H9 (cell line): ENCODE measurements at regions not wholly inside any gene's neighbourhood (a gene's known extent, or its start where the extent isn't known, plus 50 kb on each side); places are given as distances from the start of the nearest gene placed in this dataset.

Source experiments
- DNase-seq: peaks from one replicate; pipeline ENCODE4 v3.0.0-alpha.2; 2017
- H2AFZ ChIP-seq: one replicate; pipeline ENCODE4 v1.6.1; 2013; ENCODE audit warnings: mild to moderate bottlenecking, low read length, control low read depth, moderate library complexity
- H2AK5ac ChIP-seq: 2 replicates; pipeline ENCODE4 v1.6.1; 2013; ENCODE audit warnings: low read length, control low read depth, mixed read lengths; ENCODE audit not compliant: insufficient read length
- H2BK120ac ChIP-seq: one replicate; pipeline ENCODE4 v1.6.1; 2013; ENCODE audit warnings: low read depth, mild to moderate bottlenecking, low read length, control low read depth, inconsistent platforms; ENCODE audit not compliant: poor library complexity, severe bottlenecking
- H2BK12ac ChIP-seq: 2 replicates; pipeline ENCODE4 v1.6.1; 2013; ENCODE audit warnings: low read length, control low read depth, mixed read lengths, low read depth; ENCODE audit not compliant: insufficient read length
- H2BK15ac ChIP-seq: 2 replicates; pipeline ENCODE4 v1.6.1; 2013; ENCODE audit warnings: low read depth, low read length, control low read depth
- H2BK20ac ChIP-seq: one replicate; pipeline ENCODE4 v1.6.1; 2013; ENCODE audit warnings: low read depth, mild to moderate bottlenecking, low read length, control low read depth, inconsistent platforms; ENCODE audit not compliant: poor library complexity, severe bottlenecking
- H2BK5ac ChIP-seq: 2 replicates; pipeline ENCODE4 v1.6.1; 2013; ENCODE audit warnings: low read length, control low read depth, mixed read lengths; ENCODE audit not compliant: insufficient read length
- H3K14ac ChIP-seq: 2 replicates; pipeline ENCODE4 v1.6.1; 2013; ENCODE audit warnings: low read length, control low read depth; ENCODE audit not compliant: insufficient read depth
- H3K18ac ChIP-seq: 2 replicates; pipeline ENCODE4 v1.6.1; 2013; ENCODE audit warnings: low read depth, mild to moderate bottlenecking, mixed read lengths, low read length, control low read depth; ENCODE audit not compliant: insufficient read length
- H3K23ac ChIP-seq: 2 replicates; pipeline ENCODE4 v1.6.1; 2013; ENCODE audit warnings: low read length, control low read depth, mixed read lengths, low read depth; ENCODE audit not compliant: insufficient read length
- H3K23me2 ChIP-seq: 2 replicates; pipeline ENCODE4 v1.6.1; 2013; ENCODE audit warnings: low read depth, mild to moderate bottlenecking, mixed read lengths, low read length, control low read depth; ENCODE audit not compliant: insufficient read length, poor library complexity, severe bottlenecking
- H3K27ac ChIP-seq: 2 replicates; pipeline ENCODE4 v1.5.1; 2013; ENCODE audit warnings: low read length, control low read depth, mixed read lengths, low read depth; ENCODE audit not compliant: insufficient read length
- H3K27me3 ChIP-seq: 2 replicates; pipeline ENCODE4 v1.6.1; 2013; ENCODE audit warnings: low read length, control low read depth, inconsistent platforms; ENCODE audit not compliant: insufficient read depth
- H3K4ac ChIP-seq: 2 replicates; pipeline ENCODE4 v1.6.1; 2013; ENCODE audit warnings: low read depth, mild to moderate bottlenecking, control low read depth, inconsistent platforms, low read length, moderate library complexity
- H3K4me1 ChIP-seq: 2 replicates; pipeline ENCODE4 v1.6.1; 2013; ENCODE audit warnings: low read length, control low read depth, inconsistent platforms; ENCODE audit not compliant: insufficient read depth
- H3K4me2 ChIP-seq: 2 replicates; pipeline ENCODE4 v1.6.1; 2013; ENCODE audit warnings: low read length, control low read depth, mixed read lengths; ENCODE audit not compliant: insufficient read length, insufficient read depth
- H3K56ac ChIP-seq: 2 replicates; pipeline ENCODE4 v1.6.1; 2013; ENCODE audit warnings: low read depth, mild to moderate bottlenecking, mixed read lengths, low read length, control low read depth; ENCODE audit not compliant: insufficient read length
- H3K79me1 ChIP-seq: 2 replicates; pipeline ENCODE4 v1.6.1; 2013; ENCODE audit warnings: low read depth, mild to moderate bottlenecking, moderate library complexity, low read length, control low read depth, inconsistent platforms; ENCODE audit not compliant: insufficient read depth, poor library complexity, severe bottlenecking
- H3K79me2 ChIP-seq: 2 replicates; pipeline ENCODE4 v1.6.1; 2013; ENCODE audit warnings: low read length, control low read depth, inconsistent platforms; ENCODE audit not compliant: insufficient read depth
- H3K9ac ChIP-seq: 2 replicates; pipeline ENCODE4 v1.6.1; 2013; ENCODE audit warnings: low read length, control low read depth, mixed read lengths; ENCODE audit not compliant: insufficient read length; ENCODE audit errors: extremely low read depth
- H3K9me3 ChIP-seq: one replicate; pipeline ENCODE4 v1.6.1; 2013; ENCODE audit warnings: low read depth, low read length, inconsistent platforms; ENCODE audit not compliant: control insufficient read depth
- H3T11ph ChIP-seq: one replicate; pipeline ENCODE4 v1.6.1; 2013; ENCODE audit warnings: mild to moderate bottlenecking, low read length, control low read depth, inconsistent platforms
- H4K20me1 ChIP-seq: one replicate; pipeline ENCODE4 v1.6.1; 2013; ENCODE audit not compliant: control insufficient read depth, insufficient read length, insufficient read depth
- H4K5ac ChIP-seq: 2 replicates; pipeline ENCODE4 v1.6.1; 2013; ENCODE audit warnings: low read depth, mild to moderate bottlenecking, mixed read lengths, low read length, control low read depth; ENCODE audit not compliant: insufficient read length
- H4K8ac ChIP-seq: replicated peaks from 2 replicates; pipeline ENCODE4 v1.6.1; 2013; ENCODE audit warnings: low read length, control low read depth, mixed read lengths, low read depth; ENCODE audit not compliant: insufficient read length
- H4K91ac ChIP-seq: 2 replicates; pipeline ENCODE4 v1.6.1; 2013; ENCODE audit warnings: low read depth, mild to moderate bottlenecking, moderate library complexity, mixed read lengths, low read length, control low read depth; ENCODE audit not compliant: insufficient read length
- H3K27ac Mint-ChIP-seq, 3 experiments: 2 replicates in 2 of 3; 3 replicates in 1 of 3; pipeline ENCODE4 v1.8.0; 2020 to 2021; ENCODE audit warnings: mixed read lengths in 3 of 3, mild to moderate bottlenecking in 1 of 3, moderate library complexity in 1 of 3
- H3K27me3 Mint-ChIP-seq: 2 replicates; pipeline ENCODE4 v1.8.0; 2021; ENCODE audit warnings: low read depth, mild to moderate bottlenecking, moderate library complexity, mixed read lengths
- H3K36me3 Mint-ChIP-seq, 3 experiments: 2 replicates in 2 of 3; 3 replicates in 1 of 3; pipeline ENCODE4 v1.8.0; 2020 to 2021; ENCODE audit warnings: low read depth in 3 of 3, mixed read lengths in 3 of 3; ENCODE audit not compliant: insufficient read depth in 1 of 3
- H3K4me1 Mint-ChIP-seq, 2 experiments: 2 replicates each; pipeline ENCODE4 v1.8.0; 2020; ENCODE audit warnings: mixed read lengths in 2 of 2
- H3K4me3 Mint-ChIP-seq, 2 experiments: 2 replicates in 1 of 2; 3 replicates in 1 of 2; pipeline ENCODE4 v1.8.0; 2020 to 2021; ENCODE audit warnings: mild to moderate bottlenecking in 2 of 2, mixed read lengths in 2 of 2, moderate library complexity in 1 of 2
- H3K9me3 Mint-ChIP-seq, 2 experiments: 2 replicates in 1 of 2; 3 replicates in 1 of 2; pipeline ENCODE4 v1.8.0; 2020; ENCODE audit warnings: mild to moderate bottlenecking in 2 of 2, mixed read lengths in 2 of 2, moderate library complexity in 1 of 2
- WGBS: extraction: QIAGEN DNeasy Blood & Tissue Kit; methylation state at CpG from one replicate; pipeline ENCODE4 v1.1.7; 2013; ENCODE audit warnings: missing lambda C conversion rate, low lambda C conversion rate, mixed read lengths; ENCODE audit not compliant: insufficient read length; ENCODE audit errors: extremely low coverage; 5-methylcytosine and 5-hydroxymethylcytosine counted together
- TF ChIP-seq, protein P1 (sequence below): fragments of 200-600 bp; sonication (generic); conservative IDR thresholded peaks from 3 replicates; pipeline ENCODE4 v1.8.0; 2021; ENCODE audit warnings: antibody characterized with exemption, mild to moderate bottlenecking

- Histone ChIP-seq H3K4ac (no peak overlapping the region), H4K20me1 (no peaks in the 10 kb centered on the region), H2AFZ (no peak overlapping the region), H2AK5ac (no peak overlapping the region), H3K9ac (no peak overlapping the region), H3K79me2 (no peaks in the 10 kb centered on the region), H4K5ac (no peak overlapping the region), H2BK12ac (no peak overlapping the region), H2BK20ac (no peak overlapping the region), H3K23ac (no peak overlapping the region), H3K18ac (no peak overlapping the region), H3K27me3 (no peaks in the 10 kb centered on the region), H4K8ac (no peak overlapping the region), H3K56ac (no peak overlapping the region), H3K79me1 (no peaks in the 10 kb centered on the region), H3K4me1 (no peaks in the 10 kb centered on the region), H2BK15ac (no peak overlapping the region), H3K27ac (no peak overlapping the region), H2BK5ac (no peak overlapping the region), H4K91ac (no peak overlapping the region), H3K23me2 (no peaks in the 10 kb centered on the region), H3K4me2 (no peak overlapping the region), H2BK120ac (no peak overlapping the region), H3K9me3 (no peaks in the 10 kb centered on the region), H3K14ac (no peak overlapping the region), H3T11ph (no peak overlapping the region)
- H3K4me1 Mint-ChIP-seq = no peaks in the 10 kb centered on the region
- no peak overlapping the region for H3K4me3 Mint-ChIP-seq
- no peak for DNase-seq
- H3K27me3 Mint-ChIP-seq = no peaks in the 10 kb centered on the region
- no CpG with 5 or more reads among the region's 2 CpGs for WGBS
- H3K27ac Mint-ChIP-seq = no peak overlapping the region
- no peaks in the 10 kb centered on the region for H3K36me3 Mint-ChIP-seq
- H3K9me3 Mint-ChIP-seq = no peaks in the 10 kb centered on the region; a peak in 2 of 5 replicates
- TF ChIP-seq, protein P1, sequence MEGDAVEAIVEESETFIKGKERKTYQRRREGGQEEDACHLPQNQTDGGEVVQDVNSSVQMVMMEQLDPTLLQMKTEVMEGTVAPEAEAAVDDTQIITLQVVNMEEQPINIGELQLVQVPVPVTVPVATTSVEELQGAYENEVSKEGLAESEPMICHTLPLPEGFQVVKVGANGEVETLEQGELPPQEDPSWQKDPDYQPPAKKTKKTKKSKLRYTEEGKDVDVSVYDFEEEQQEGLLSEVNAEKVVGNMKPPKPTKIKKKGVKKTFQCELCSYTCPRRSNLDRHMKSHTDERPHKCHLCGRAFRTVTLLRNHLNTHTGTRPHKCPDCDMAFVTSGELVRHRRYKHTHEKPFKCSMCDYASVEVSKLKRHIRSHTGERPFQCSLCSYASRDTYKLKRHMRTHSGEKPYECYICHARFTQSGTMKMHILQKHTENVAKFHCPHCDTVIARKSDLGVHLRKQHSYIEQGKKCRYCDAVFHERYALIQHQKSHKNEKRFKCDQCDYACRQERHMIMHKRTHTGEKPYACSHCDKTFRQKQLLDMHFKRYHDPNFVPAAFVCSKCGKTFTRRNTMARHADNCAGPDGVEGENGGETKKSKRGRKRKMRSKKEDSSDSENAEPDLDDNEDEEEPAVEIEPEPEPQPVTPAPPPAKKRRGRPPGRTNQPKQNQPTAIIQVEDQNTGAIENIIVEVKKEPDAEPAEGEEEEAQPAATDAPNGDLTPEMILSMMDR = no peak
Measured at GRCh38 chr2:157075924-157076323, 181.6 kb upstream of the GALNT5 start.
